ENCODE measurements at regions not wholly inside any gene's neighbourhood (a gene's known extent, or its start where the extent isn't known, plus 50 kb on each side); places are given as distances from the start of the nearest gene placed in this dataset.

DNA sequence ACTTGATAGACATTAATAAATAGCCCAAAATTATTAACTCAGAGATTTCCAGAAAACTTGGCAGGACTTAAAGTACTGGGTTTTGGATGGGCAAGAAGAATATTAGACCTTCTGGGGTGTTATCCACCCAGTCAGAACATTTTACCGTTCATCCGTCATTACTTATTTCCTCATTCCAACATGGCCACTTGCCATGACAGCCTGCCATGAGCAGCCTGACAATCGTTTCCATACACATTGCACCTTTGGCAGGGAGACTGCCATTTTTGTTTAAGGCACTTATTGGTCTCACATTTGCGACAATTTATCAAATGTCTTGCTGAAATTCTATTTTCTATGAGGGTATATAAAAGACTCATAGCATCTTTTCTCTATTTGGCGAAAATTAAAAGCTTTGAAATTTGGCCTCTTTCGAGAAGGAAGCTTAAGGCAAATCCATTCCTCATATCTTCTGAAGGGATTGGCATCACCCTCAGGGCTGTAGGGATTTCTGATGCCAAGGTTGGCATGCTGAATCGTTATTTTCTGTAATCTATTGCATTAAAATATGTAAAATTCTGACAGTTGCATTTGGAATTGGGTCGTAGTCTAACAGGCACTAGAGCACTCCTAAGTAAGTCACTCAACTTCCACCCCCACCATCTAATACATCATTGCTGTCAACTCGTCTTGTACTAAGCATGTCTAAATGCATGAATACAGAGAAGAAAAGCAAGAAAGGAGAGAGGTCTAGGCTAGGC is 406.3 kb upstream of the PIK3C3 start:
- CTCF ChIA-PET: no interaction called here
- TF ChIP-seq, protein P1, sequence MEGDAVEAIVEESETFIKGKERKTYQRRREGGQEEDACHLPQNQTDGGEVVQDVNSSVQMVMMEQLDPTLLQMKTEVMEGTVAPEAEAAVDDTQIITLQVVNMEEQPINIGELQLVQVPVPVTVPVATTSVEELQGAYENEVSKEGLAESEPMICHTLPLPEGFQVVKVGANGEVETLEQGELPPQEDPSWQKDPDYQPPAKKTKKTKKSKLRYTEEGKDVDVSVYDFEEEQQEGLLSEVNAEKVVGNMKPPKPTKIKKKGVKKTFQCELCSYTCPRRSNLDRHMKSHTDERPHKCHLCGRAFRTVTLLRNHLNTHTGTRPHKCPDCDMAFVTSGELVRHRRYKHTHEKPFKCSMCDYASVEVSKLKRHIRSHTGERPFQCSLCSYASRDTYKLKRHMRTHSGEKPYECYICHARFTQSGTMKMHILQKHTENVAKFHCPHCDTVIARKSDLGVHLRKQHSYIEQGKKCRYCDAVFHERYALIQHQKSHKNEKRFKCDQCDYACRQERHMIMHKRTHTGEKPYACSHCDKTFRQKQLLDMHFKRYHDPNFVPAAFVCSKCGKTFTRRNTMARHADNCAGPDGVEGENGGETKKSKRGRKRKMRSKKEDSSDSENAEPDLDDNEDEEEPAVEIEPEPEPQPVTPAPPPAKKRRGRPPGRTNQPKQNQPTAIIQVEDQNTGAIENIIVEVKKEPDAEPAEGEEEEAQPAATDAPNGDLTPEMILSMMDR (conservative IDR thresholded peaks at IDR 0.05; ENCODE audit: low read depth): no peak
- POLR2A ChIA-PET (ENCODE audit: low non-redundant PET): no interaction called here
- H3K27ac ChIP-seq: no peak overlapping the region
- no peak for DNase-seq (ENCODE audit: low spot score)

DNA sequence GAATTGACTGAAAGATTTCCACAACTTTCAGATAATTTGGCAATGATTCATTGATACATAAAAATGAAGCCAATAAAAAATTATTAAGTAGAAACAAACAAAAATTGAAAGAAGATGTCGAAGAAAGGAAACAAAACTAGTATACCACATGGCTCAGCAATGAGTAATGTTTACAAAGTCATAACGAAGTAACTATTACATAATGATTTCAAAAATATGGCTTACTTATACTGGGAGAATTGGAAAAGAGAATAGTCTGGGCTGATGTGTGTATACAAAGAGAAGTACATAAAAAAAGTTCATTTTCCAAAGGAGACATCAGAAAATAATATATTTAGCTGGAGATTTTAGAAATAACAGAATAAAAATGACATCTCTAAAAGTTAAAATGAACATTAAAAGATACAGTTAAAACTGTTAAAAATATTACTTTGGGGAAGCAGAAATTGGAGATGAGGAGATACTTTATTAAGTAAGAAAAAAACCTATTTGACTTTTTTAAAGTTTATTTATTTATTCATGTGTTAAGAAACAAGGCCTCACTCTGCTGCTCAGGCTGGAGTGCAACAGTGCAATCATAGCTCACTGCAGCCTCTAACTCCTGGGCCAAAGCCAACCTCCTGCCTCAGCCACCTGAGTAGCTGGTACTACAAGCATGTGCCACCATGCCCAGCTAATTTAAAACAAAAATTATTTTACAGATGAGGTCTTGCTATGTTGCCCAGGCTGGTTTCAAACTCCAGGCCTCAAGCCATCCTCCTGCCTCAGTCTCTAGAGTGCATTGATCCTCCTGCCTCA is 409.7 kb upstream of the PIK3C3 start:
- CTCF ChIA-PET: no interaction called here
- DNase-seq (ENCODE audit: low spot score): no peak
- POLR2A ChIA-PET (ENCODE audit: low non-redundant PET): no interaction called here
- TF ChIP-seq, protein P1 (conservative IDR thresholded peaks at IDR 0.05; ENCODE audit: low read depth): no peak
- H3K27ac ChIP-seq: no peak overlapping the region

DNA sequence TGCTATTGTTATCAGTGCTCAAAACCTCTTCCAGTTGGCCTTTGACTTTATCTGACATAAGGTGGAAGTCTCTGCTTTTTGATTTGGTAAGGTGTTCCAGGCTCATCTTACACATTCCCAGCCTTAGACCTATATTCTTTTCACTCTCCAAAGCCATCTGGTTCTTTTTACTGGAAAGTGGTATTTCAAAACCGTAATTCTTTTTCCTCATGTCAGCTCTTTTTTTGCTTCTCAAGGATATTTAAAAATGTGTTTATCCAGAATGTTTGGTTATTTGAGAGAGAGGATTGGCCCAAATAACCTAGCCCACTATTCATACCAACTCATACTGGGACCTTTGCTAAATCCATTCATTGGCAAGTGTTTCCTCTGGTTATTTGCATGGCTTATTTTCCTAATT is 411.2 kb upstream of the PIK3C3 start:
- ChIA-PET POLR2A (ENCODE audit: low non-redundant PET) (no interaction called here), CTCF (no interaction called here)
- TF ChIP-seq, protein P1 (conservative IDR thresholded peaks at IDR 0.05; ENCODE audit: low read depth): no peak
- DNase-seq (ENCODE audit: low spot score): no peak
- H3K27ac ChIP-seq: no peak overlapping the region

DNA sequence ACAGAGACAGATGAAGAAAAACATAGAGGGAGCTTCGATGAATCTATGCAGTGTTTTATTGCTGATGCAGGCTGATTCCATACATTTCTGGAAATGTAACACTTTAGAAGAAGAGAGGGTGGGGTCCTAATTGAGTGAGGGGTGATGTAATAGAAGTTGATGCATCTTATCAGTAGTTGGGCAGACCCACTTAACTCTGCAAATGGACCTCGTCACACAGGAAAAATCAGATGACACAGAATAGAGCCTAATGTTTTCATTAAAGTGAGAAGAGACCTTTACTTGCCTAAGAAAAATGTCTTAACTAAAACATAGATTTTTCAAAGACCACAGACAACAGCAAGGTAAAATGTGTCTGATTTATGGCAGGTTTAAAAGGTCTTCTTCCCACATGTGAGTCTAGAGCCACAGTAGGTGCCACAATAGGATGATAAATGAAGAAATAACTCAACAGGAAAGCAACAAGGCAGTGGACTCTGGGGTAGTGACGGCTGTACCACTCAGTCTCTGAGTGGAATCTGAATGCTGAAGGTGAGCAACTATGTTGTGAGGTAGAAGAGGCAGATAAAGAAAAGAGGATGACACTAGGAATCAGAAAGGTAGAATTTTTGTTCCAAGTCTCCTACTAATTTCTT is 414.7 kb upstream of the PIK3C3 start:
- CTCF ChIA-PET: no interaction called here
- DNase-seq (ENCODE audit: low spot score): no peak
- TF ChIP-seq, protein P1 (conservative IDR thresholded peaks at IDR 0.05; ENCODE audit: low read depth): no peak
- no peak overlapping the region for H3K27ac ChIP-seq
- POLR2A ChIA-PET (ENCODE audit: low non-redundant PET): no interaction called here

DNA sequence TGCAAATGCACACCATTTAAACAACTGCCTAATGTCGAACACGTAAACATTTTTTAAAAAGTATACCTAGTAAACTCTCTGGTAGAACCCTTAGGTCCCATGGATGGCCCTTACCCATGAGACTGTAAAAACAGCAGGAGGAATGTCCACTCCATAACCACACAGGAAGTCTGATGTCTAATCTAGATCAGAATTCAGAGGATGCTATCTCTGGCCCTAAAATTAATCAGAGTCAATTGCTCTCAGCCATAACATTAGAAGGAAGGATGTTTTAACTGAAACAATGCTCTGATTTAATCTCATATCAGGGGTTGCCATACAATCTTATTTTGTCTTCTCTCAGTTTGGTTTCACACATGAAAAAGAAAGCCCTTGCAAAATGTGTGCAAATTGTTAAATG is 416.3 kb upstream of the PIK3C3 start:
- no peak overlapping the region for H3K27ac ChIP-seq
- ChIA-PET POLR2A (ENCODE audit: low non-redundant PET) (no interaction called here), CTCF (no interaction called here)
- DNase-seq (ENCODE audit: low spot score): no peak
- TF ChIP-seq, protein P1 (conservative IDR thresholded peaks at IDR 0.05; ENCODE audit: low read depth): no peak

DNA sequence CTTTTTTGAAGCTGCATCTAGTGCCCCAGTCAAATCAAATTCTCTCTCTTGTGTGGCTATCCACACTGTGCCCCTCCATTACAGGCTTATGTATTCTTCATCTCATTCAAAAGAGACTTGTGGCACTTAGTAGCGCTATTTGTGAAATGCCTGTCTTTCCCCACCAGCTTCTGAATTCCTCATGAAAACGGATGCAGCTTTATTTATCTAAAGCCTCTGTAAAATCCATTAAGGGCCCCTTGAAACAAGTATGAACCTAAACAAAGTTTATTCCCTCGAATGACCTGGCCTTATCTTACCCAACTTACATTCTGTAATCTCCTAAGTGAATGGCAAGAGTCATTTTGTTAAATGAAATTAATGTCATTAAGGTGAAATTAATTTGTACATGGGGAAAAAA is 417.4 kb upstream of the PIK3C3 start:
- no peak for DNase-seq (ENCODE audit: low spot score)
- TF ChIP-seq, protein P1 (conservative IDR thresholded peaks at IDR 0.05; ENCODE audit: low read depth): no peak
- CTCF ChIA-PET: no interaction called here
- no peak overlapping the region for H3K27ac ChIP-seq
- POLR2A ChIA-PET (ENCODE audit: low non-redundant PET): no interaction called here

Measured in RWPE1 (cell line).